Brain microvascular endothelial cell (primary cell): ENCODE measurements at regions not wholly inside any gene's neighbourhood (a gene's known extent, or its start where the extent isn't known, plus 50 kb on each side); places are given as distances from the start of the nearest gene placed in this dataset.

Experiments
- DNase-seq: peaks from one replicate; pipeline ENCODE4 v3.0.0-alpha.2; 2020
- H3K27ac ChIP-seq: fragments of 250-450 bp; sonication (Bioruptor Pico); 2 replicates; pipeline ENCODE4 v1.5.1; 2020; ENCODE audit warnings: mild to moderate bottlenecking, moderate library complexity
- H3K27me3 ChIP-seq: fragments of 250-450 bp; sonication (Bioruptor Pico); replicated peaks from 2 replicates; pipeline ENCODE4 v1.5.1; 2020; ENCODE audit warnings: mild to moderate bottlenecking
- H3K36me3 ChIP-seq: fragments of 250-450 bp; sonication (Bioruptor Pico); replicated peaks from 2 replicates; pipeline ENCODE4 v1.5.1; 2020; ENCODE audit warnings: mild to moderate bottlenecking
- H3K4me3 ChIP-seq: 2 replicates; pipeline ENCODE4 v1.5.1; 2011; ENCODE audit warnings: low read depth, mild to moderate bottlenecking, control low read depth, low read length, moderate library complexity
- in situ Hi-C: cut with HindIII; loops from 2 replicates; pipeline ENCODE4 v1.10.0; 2017; ENCODE audit warnings: low sequenced_read_pairs, low pct_ligation_motif_present
- TF ChIP-seq, protein P1 (sequence below): IDR thresholded peaks from 2 replicates; pipeline ENCODE4 v1.5.1; 2011; ENCODE audit warnings: low read depth, mild to moderate bottlenecking, moderate library complexity, low read length, control low read depth, inconsistent platforms; ENCODE audit errors: missing control alignments

- TF ChIP-seq, protein P1, sequence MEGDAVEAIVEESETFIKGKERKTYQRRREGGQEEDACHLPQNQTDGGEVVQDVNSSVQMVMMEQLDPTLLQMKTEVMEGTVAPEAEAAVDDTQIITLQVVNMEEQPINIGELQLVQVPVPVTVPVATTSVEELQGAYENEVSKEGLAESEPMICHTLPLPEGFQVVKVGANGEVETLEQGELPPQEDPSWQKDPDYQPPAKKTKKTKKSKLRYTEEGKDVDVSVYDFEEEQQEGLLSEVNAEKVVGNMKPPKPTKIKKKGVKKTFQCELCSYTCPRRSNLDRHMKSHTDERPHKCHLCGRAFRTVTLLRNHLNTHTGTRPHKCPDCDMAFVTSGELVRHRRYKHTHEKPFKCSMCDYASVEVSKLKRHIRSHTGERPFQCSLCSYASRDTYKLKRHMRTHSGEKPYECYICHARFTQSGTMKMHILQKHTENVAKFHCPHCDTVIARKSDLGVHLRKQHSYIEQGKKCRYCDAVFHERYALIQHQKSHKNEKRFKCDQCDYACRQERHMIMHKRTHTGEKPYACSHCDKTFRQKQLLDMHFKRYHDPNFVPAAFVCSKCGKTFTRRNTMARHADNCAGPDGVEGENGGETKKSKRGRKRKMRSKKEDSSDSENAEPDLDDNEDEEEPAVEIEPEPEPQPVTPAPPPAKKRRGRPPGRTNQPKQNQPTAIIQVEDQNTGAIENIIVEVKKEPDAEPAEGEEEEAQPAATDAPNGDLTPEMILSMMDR: no peak
- Histone ChIP-seq H3K27me3 (no peaks in the 10 kb centered on the region), H3K4me3 (no peak overlapping the region), H3K36me3 (no peaks in the 10 kb centered on the region), H3K27ac (no peak overlapping the region)
- no peak for DNase-seq
- in situ Hi-C loops: no loop called here
These were observed 79.5 kb upstream of the IL12B start for GRCh38 chr5:159409801-159410200.

DNA sequence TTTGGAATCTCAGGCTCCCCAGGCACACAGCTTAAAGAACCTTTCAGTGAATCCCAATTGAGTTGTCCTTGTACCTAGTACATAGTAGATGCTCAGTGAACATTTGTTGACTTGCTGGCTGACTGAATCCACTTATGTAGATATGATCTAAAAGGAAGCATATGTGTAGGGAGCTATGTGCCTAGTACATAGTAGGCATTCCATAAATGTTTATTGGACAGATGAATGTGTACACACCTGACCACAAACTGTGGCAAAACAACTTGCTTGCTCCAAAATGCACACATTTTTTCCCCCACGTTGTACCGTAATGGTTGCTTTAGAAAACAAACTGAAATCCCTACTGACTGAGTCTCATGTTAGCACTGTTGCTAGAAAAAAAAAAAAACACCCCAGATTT is 80.2 kb upstream of the IL12B start:
- DNase-seq: no peak
- TF ChIP-seq, protein P1: no peak
- Histone ChIP-seq H3K36me3 (no peaks in the 10 kb centered on the region), H3K27ac (no peak overlapping the region), H3K27me3 (no peaks in the 10 kb centered on the region), H3K4me3 (no peak overlapping the region)
- in situ Hi-C loops: no loop called here

DNA sequence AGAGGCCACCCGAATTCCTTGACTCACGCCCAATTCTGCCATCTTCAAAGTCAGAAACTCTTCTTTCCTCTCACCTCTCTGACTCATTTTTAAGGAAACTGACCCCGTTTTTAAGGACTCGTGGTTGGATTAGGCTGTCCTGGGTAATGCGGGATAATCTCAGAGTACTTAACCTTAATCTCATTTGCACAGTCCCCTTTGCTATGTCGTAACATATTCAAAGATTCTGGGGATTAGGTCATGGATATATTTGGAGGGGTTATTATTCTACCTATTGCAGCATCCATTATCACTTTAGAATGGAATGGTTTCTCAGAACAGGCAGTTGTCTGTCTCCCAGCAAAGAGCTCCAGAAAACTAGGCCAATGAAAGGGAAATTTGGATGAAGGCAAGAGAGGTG is 80.8 kb upstream of the IL12B start:
- Histone ChIP-seq H3K27me3 (no peaks in the 10 kb centered on the region), H3K36me3 (no peaks in the 10 kb centered on the region), H3K4me3 (no peak overlapping the region), H3K27ac (no peak overlapping the region)
- DNase-seq: no peak
- in situ Hi-C loops: no loop called here
- TF ChIP-seq, protein P1: no peak

DNA sequence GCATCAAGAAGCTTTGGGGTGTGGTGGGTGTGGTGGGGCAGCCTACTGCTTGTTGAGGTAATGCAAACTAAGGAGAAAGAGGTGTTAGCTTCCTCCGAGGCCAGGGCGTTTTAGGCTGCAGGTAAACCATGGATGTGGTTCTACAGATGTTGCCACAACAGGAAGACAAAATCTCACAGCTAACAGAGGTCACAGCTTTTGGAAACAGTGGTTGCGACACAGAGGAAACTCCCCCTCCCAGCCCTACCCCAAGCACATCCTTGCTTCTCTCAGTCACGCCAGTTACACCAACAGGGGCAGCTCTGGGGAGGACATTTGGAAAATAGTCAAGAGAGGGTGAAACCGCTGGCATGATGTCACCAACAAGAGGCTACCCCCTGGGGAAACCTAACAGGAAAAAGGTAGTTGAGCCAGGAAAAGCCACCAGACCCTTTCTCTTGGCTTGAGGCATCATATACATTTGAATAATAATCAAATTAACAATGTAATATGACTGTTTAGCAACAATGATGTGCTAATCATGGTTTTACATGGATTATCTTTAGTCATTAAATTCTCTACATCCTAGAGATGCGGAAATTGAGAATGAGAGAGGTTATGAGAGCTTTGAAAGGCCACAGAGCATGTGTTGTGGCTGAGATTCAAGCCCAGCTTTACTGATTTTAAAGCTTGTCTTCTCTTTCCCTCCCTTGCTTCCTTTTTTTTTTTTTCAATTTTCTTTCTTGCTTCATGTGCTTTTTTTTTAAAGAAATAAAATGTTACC is 82.2 kb upstream of the IL12B start:
- Histone ChIP-seq H3K4me3 (no peak overlapping the region), H3K27ac (no peak overlapping the region), H3K36me3 (no peaks in the 10 kb centered on the region), H3K27me3 (no peaks in the 10 kb centered on the region)
- in situ Hi-C loops: no loop called here
- TF ChIP-seq, protein P1: no peak
- no peak for DNase-seq

DNA sequence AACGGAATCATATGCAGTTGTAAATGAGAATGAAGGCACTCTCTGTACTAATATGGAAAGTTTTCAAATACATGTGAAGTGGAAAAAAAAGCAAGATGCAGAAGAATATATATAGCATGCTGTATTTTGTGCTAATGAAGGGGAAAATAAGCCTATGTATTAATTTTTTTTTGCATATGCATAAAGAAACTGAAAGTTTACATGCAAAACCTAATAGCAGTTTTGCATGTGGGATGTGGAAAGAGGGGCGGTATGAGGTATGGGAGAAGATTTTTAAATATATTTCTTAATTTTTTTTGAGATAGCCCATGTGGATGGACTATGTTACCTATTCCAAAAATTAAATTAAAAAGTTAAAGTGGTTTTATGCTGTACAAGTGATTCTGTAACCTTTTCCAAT is 83.7 kb upstream of the IL12B start:
- H3K27me3 ChIP-seq: no peaks in the 10 kb centered on the region
- no peak for DNase-seq
- in situ Hi-C loops: no loop called here
- H3K4me3 ChIP-seq: no peak overlapping the region
- H3K27ac ChIP-seq: no peak overlapping the region
- TF ChIP-seq, protein P1: no peak
- H3K36me3 ChIP-seq: no peaks in the 10 kb centered on the region
